ENCODE measurements at regions not wholly inside any gene's neighbourhood (a gene's known extent, or its start where the extent isn't known, plus 50 kb on each side); places are given as distances from the start of the nearest gene placed in this dataset.

DNA sequence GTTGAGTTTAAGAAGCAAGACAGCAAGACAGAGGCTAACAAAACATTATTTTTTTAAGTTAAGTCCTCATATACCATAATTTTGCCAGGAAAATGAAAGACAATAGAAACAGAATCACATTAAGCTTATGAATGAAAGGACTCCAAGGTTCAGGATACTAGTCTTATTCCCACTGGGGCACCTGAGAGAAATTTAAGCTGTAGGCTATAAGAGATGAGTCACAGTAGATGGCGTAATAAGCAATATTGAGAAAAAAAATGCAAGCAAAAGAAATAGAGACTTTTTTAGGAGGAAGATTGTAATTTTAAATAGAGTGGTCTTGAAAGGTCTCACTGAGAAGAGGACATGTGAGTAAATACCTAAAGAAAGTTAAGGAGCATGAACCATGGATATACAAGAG is 57.1 kb upstream of the KIF2B start:
- ATAC-seq: no peak
- Histone ChIP-seq H2AFZ (no peak overlapping the region), H3K4me3 (no peak overlapping the region), H3K4me2 (no peak overlapping the region), H3K27me3 (ENCODE audit: insufficient read depth) (no peaks in the 10 kb centered on the region), H3K36me3 (ENCODE audit: insufficient read depth) (no peaks in the 10 kb centered on the region), H3F3A (replicated peaks; ENCODE audit: low read depth) (no peaks in the 10 kb centered on the region), H3K9me2 (ENCODE audit: insufficient read depth) (no peaks in the 10 kb centered on the region; the same call in 1 of the 2 replicates), H3K79me2 (replicated peaks; ENCODE audit: insufficient read depth) (no peaks in the 10 kb centered on the region), H4K20me1 (replicated peaks; ENCODE audit: insufficient read depth) (no peaks in the 10 kb centered on the region), H3K27ac (ENCODE audit: low read depth) (no peak overlapping the region), H3K4me1 (ENCODE audit: insufficient read depth) (peaks cover 3% of the 10 kb centered on the region; the same call in 1 of the 2 replicates)
- DNase-seq (ENCODE audit: low spot score): no peak
- no peaks in the 10 kb centered on the region for H3K27me3 Mint-ChIP-seq (ENCODE audit: insufficient read depth, low read depth, poor library complexity)
- TF ChIP-seq STAT1 (IDR thresholded peaks at IDR 0.05; ENCODE audit: unreplicated experiment): no peak
- TF ChIP-seq NANOG (IDR thresholded peaks at IDR 0.05; ENCODE audit: borderline replicate concordance): no peak
- no peak for TF ChIP-seq EZH2 (IDR thresholded peaks at IDR 0.05; ENCODE audit: low read depth, unreplicated experiment)
- TF ChIP-seq, protein P1, sequence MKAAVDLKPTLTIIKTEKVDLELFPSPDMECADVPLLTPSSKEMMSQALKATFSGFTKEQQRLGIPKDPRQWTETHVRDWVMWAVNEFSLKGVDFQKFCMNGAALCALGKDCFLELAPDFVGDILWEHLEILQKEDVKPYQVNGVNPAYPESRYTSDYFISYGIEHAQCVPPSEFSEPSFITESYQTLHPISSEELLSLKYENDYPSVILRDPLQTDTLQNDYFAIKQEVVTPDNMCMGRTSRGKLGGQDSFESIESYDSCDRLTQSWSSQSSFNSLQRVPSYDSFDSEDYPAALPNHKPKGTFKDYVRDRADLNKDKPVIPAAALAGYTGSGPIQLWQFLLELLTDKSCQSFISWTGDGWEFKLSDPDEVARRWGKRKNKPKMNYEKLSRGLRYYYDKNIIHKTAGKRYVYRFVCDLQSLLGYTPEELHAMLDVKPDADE (IDR thresholded peaks at IDR 0.05): no peak
- no peak for TF ChIP-seq EZH2phosphoT487 (IDR thresholded peaks at IDR 0.05; ENCODE audit: unreplicated experiment)
- TF ChIP-seq ZNF114 (CRISPR knock-in tag; IDR thresholded peaks at IDR 0.05): no peak
- no peak for TF ChIP-seq ZNF331 (CRISPR knock-in tag; IDR thresholded peaks at IDR 0.05; ENCODE audit: low read depth)
- no peak for TF ChIP-seq JUNB (IDR thresholded peaks at IDR 0.05; ENCODE audit: unreplicated experiment)
- TF ChIP-seq CREB1 (CRISPR knock-in tag; IDR thresholded peaks at IDR 0.05; ENCODE audit: low read depth): no peak
- no peak for TF ChIP-seq POLR2AphosphoS5 (IDR thresholded peaks at IDR 0.05; ENCODE audit: low read depth)
- TF ChIP-seq, protein P2, sequence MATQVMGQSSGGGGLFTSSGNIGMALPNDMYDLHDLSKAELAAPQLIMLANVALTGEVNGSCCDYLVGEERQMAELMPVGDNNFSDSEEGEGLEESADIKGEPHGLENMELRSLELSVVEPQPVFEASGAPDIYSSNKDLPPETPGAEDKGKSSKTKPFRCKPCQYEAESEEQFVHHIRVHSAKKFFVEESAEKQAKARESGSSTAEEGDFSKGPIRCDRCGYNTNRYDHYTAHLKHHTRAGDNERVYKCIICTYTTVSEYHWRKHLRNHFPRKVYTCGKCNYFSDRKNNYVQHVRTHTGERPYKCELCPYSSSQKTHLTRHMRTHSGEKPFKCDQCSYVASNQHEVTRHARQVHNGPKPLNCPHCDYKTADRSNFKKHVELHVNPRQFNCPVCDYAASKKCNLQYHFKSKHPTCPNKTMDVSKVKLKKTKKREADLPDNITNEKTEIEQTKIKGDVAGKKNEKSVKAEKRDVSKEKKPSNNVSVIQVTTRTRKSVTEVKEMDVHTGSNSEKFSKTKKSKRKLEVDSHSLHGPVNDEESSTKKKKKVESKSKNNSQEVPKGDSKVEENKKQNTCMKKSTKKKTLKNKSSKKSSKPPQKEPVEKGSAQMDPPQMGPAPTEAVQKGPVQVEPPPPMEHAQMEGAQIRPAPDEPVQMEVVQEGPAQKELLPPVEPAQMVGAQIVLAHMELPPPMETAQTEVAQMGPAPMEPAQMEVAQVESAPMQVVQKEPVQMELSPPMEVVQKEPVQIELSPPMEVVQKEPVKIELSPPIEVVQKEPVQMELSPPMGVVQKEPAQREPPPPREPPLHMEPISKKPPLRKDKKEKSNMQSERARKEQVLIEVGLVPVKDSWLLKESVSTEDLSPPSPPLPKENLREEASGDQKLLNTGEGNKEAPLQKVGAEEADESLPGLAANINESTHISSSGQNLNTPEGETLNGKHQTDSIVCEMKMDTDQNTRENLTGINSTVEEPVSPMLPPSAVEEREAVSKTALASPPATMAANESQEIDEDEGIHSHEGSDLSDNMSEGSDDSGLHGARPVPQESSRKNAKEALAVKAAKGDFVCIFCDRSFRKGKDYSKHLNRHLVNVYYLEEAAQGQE (IDR thresholded peaks at IDR 0.05; ENCODE audit: unreplicated experiment): no peak
- no peak for TF ChIP-seq CTCF (conservative IDR thresholded peaks at IDR 0.05; ENCODE audit: low read depth in 2 of 2)
- TF ChIP-seq ZNF462 (CRISPR knock-in tag; IDR thresholded peaks at IDR 0.05): no peak
- H3K9me3 Mint-ChIP-seq: peaks cover 3% of the 10 kb centered on the region; the same call in 2 of the 3 replicates
- H3K4me3 Mint-ChIP-seq: no peak overlapping the region
- no peak overlapping the region for H3K27ac Mint-ChIP-seq
- H3K4me1 Mint-ChIP-seq: peaks cover 4% of the 10 kb centered on the region; the same call in 2 of the 3 replicates
- no peaks in the 10 kb centered on the region; the same call in 2 of the 3 replicates for H3K36me3 Mint-ChIP-seq (ENCODE audit: low read depth)

All from GM23338 (cell line).